ENCODE measurements at regions not wholly inside any gene's neighbourhood (a gene's known extent, or its start where the extent isn't known, plus 50 kb on each side); places are given as distances from the start of the nearest gene placed in this dataset.

DNA sequence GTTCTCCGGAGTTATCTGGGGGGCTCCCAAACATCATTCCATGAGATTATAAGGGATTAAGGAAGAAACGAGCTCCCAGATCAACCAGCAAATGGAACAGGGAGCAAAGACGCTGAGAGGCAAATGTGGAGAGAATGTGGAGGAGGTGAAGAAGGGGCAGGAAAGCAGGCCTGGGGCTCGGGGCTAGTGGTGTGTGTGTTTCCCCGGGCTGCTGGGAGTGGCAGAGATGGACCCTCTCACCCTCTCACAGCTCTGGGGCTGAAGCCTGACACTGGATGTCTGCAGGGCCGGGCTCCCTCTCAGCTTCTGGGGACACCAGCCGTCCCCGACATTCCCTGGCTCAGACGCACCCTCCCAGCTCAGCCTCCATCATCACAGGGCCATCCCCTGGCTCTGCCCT, 212.6 kb downstream of the THBS2 start:
- Histone ChIP-seq H3K27me3 (no peaks in the 10 kb centered on the region), H3K36me3 (no peaks in the 10 kb centered on the region), H3K4me1 (peaks cover 0 to 11% of the 10 kb centered on the region in 2 donors), H3K4me3 (no peak overlapping the region), H3K9me3 (peaks cover 0 to 12% of the 10 kb centered on the region in 2 donors), H3K27ac (no peak overlapping the region)
- DNase-seq (ENCODE audit: low spot score in 2 of 2), result no peak
- TF ChIP-seq, protein P1, sequence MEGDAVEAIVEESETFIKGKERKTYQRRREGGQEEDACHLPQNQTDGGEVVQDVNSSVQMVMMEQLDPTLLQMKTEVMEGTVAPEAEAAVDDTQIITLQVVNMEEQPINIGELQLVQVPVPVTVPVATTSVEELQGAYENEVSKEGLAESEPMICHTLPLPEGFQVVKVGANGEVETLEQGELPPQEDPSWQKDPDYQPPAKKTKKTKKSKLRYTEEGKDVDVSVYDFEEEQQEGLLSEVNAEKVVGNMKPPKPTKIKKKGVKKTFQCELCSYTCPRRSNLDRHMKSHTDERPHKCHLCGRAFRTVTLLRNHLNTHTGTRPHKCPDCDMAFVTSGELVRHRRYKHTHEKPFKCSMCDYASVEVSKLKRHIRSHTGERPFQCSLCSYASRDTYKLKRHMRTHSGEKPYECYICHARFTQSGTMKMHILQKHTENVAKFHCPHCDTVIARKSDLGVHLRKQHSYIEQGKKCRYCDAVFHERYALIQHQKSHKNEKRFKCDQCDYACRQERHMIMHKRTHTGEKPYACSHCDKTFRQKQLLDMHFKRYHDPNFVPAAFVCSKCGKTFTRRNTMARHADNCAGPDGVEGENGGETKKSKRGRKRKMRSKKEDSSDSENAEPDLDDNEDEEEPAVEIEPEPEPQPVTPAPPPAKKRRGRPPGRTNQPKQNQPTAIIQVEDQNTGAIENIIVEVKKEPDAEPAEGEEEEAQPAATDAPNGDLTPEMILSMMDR (IDR thresholded peaks at IDR 0.05), result no peak
- intact Hi-C loops (cut with DNase I), result no loop called here

DNA sequence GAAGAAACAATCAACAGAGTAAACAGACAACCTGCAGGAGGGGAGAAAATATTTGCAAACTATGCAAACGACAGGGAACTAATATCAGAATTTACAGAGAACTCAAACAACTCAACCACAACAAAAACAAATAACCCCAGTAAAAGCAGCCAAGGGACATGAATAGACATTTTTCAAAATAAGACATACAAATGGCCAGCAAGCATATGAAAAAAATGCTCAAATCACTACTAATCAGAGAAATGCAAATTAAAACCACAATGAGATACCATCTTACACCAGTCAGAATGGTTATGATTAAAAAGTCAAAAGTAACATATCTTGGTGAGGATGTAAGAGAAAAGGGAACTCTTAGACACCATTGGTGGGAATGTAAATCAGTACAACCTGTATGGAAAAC, 215.0 kb downstream of the THBS2 start:
- no peaks in the 10 kb centered on the region for H3K36me3 ChIP-seq
- no peaks in the 10 kb centered on the region for H3K4me1 ChIP-seq
- no peak overlapping the region for H3K4me3 ChIP-seq
- no peaks in the 10 kb centered on the region for H3K27me3 ChIP-seq
- H3K9me3 ChIP-seq, result peaks cover 0 to 12% of the 10 kb centered on the region in 2 donors
- no peak for DNase-seq (ENCODE audit: low spot score in 2 of 2)
- intact Hi-C loops (cut with DNase I), result loop anchor here (5.0 kb wide), 1 partner anchor 44 kb away; no protein-coding TSS in a partner anchor
- TF ChIP-seq, protein P1 (IDR thresholded peaks at IDR 0.05), result no peak
- H3K27ac ChIP-seq, result no peak overlapping the region

DNA sequence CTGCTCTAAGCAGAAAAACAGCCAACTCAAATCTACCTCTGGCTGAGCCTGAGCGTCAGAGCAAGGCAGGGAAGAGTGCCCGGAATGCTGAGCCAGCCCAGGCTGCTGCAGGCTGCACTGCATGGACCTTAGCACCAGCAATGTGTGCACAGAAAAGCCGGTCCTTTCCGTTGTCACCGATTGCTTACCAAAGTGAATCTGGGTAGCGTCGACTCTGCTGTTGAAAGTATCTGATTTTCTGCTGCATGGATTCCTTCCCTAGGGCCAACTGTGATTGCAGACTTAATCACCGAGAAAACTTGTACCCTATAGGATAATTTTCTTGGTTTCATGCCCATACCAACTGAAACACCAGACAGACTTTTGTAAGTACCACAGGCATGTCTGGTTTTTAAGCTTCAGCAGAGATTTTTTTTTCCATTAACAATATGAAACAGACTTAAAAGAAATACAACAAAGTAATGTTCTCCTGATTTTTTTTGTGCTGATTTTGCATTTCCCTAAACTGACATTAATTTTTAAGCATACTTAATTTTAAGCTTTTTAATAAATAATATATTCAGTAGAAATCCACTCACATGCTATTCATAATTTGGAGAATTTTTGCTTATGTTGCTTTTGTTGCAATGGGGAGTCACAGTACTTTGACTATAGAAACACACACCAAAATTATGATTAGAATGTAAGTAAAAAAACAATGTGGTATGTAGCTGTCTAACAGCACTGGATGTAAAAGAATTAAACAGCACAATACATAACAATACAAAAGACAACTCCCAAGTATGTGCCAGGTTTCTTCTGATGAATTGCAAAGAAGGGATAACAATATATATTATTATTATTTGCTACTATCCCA, 218.0 kb downstream of the THBS2 start:
- Histone ChIP-seq H3K9me3 (peaks cover 0 to 12% of the 10 kb centered on the region in 2 donors), H3K4me1 (peaks cover 0 to under 1% of the 10 kb centered on the region in 2 donors), H3K4me3 (peak overlapping the region in 1 of 2 donors; percentile 52), H3K27ac (peak overlapping the region; percentile 53 to 76), H3K27me3 (no peaks in the 10 kb centered on the region), H3K36me3 (no peaks in the 10 kb centered on the region)
- intact Hi-C loops (cut with DNase I), result loop anchor here (5.0 kb wide), 1 partner anchor 47 kb away; no protein-coding TSS in a partner anchor
- no peak for DNase-seq (ENCODE audit: low spot score in 2 of 2)
- TF ChIP-seq, protein P1 (IDR thresholded peaks at IDR 0.05), result no peak

DNA sequence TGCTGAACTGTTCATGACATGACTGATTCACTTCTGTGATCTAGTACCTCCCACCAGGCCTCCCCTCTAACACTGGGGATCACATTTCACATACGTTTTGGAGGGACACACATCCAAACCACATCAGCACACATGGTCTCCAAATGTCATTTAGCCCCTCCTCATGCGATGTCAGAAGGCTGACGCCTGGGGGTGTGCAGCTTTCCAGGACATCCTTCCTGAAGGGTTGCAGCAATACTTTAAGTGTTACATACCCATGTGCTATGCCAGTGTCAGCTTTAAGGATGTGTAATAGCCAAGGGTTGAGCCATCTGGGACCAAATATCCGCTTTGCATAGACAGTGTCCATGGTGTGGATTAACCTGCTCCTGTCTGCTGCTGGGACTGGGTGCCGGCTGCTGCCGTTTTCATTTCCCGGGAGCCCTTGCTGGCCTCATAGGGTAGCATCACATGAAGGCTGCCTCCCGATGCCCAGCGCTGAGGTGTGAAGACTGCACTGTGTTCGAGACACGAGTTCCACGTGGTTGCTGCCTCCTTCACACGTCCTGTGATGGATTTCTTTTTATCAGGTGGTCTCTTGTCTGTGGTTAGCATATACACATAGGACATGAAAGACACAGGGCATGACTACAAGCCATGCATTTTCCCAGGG, 219.0 kb downstream of the THBS2 start:
- H3K4me3 ChIP-seq, result peak overlapping the region in 1 of 2 donors; percentile 52
- peaks cover 0 to 8% of the 10 kb centered on the region in 2 donors for H3K4me1 ChIP-seq
- DNase-seq (ENCODE audit: low spot score in 2 of 2), result no peak
- TF ChIP-seq, protein P1 (IDR thresholded peaks at IDR 0.05), result no peak
- H3K27ac ChIP-seq, result peak overlapping the region; percentile 53 to 76
- H3K27me3 ChIP-seq, result no peaks in the 10 kb centered on the region
- intact Hi-C loops (cut with DNase I), result loop anchor here (5.0 kb wide), 1 partner anchor 48 kb away; no protein-coding TSS in a partner anchor
- H3K36me3 ChIP-seq, result no peaks in the 10 kb centered on the region
- H3K9me3 ChIP-seq, result peaks cover 0 to 12% of the 10 kb centered on the region in 2 donors

DNA sequence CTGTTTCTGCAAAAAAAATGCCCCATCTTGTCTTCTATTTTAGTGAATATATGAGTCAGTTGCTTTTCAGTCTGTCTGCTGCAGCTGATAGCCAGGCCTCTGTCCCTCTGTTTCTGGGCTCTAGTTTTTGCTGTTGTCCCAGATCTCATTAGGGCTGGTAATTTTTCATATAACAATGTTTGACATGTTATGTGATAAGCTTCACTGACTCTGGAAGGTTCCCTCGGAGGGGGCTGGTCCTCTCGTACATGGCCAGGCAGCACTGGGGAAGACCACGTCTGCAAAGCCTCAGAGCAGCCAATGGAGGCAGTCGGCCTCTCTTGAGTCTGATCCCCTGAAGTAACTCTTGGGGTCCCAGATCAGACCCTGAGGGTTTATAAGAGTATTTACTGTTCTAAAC, 223.8 kb downstream of the THBS2 start:
- intact Hi-C loops (cut with DNase I), result no loop called here
- H3K27ac ChIP-seq, result peak overlapping the region; percentile 49 to 75

More for the DNA sequence above, 223.8 kb downstream of the THBS2 start:
- no peak for DNase-seq (ENCODE audit: low spot score in 2 of 2)
- no peaks in the 10 kb centered on the region for H3K9me3 ChIP-seq
- no peaks in the 10 kb centered on the region for H3K27me3 ChIP-seq
- TF ChIP-seq, protein P1 (IDR thresholded peaks at IDR 0.05), result no peak
- no peak overlapping the region for H3K4me3 ChIP-seq
- H3K36me3 ChIP-seq, result no peaks in the 10 kb centered on the region
- H3K4me1 ChIP-seq, result peaks cover 0 to 13% of the 10 kb centered on the region in 2 donors

Data from ascending aorta (tissue), 2 donors.